Thyroid gland (tissue), 4 donors: ENCODE measurements at regions not wholly inside any gene's neighbourhood (a gene's known extent, or its start where the extent isn't known, plus 50 kb on each side); places are given as distances from the start of the nearest gene placed in this dataset.

Experiments
- DNase-seq, 2 donors: peaks; one replicate each; pipeline ENCODE4 v3.0.0-alpha.2; 2019
- H3K27ac ChIP-seq, 3 donors: fragments of 200-600 bp; sonication (generic); 1 replicate in 2 of 3; 2 replicates in 1 of 3; pipeline ENCODE4 v1.5.1; 2016 to 2019; ENCODE audit warnings: mild to moderate bottlenecking in 1 of 3, moderate library complexity in 1 of 3
- H3K27me3 ChIP-seq: fragments of 200-600 bp; sonication (generic); one replicate; pipeline ENCODE4 v1.5.1; 2019
- H3K36me3 ChIP-seq, 2 donors: fragments of 200-600 bp; sonication (generic); one replicate each; pipeline ENCODE4 v1.5.1; 2016 to 2019
- H3K4me1 ChIP-seq, 2 donors: fragments of 200-600 bp; sonication (generic); one replicate each; pipeline ENCODE4 v1.5.1; 2017 to 2019
- H3K4me3 ChIP-seq, 3 donors: fragments of 200-600 bp; sonication (generic); replicated peaks in 1 of 3; 1 replicate in 2 of 3; 2 replicates in 1 of 3; pipeline ENCODE4 v1.5.1; 2016; ENCODE audit warnings: mild to moderate bottlenecking in 1 of 3
- H3K9me3 ChIP-seq: fragments of 200-600 bp; sonication (generic); one replicate; pipeline ENCODE4 v1.5.1; 2017
- POLR2A ChIP-seq, 2 donors: fragments of 450-650 bp; IDR thresholded peaks; one replicate each; pipeline ENCODE4 v1.6.1; 2017; ENCODE audit warnings: antibody characterized with exemption in 2 of 2, mild to moderate bottlenecking in 2 of 2, moderate library complexity in 1 of 2
- WGBS, 2 donors: methylation state at CpG; one replicate each; pipeline ENCODE4 v1.1.5; 2017; 5-methylcytosine and 5-hydroxymethylcytosine counted together
- intact Hi-C: fragments of 100-400 bp; cut with DNase I; formaldehyde crosslinking; loops from one replicate; pipeline ENCODE4 v1.15.1; 2023
- TF ChIP-seq, protein P1 (sequence below), 6 experiments: fragments of 200-600 bp in 3 of 6; fragments of 450-650 bp in 3 of 6; sonication (generic) in 3 of 6; IDR thresholded peaks; one replicate each; pipeline ENCODE4 v1.5.1; 2016 to 2019; ENCODE audit warnings: antibody characterized with exemption in 6 of 6, mild to moderate bottlenecking in 2 of 6, inconsistent platforms in 1 of 6, moderate library complexity in 1 of 6

DNA sequence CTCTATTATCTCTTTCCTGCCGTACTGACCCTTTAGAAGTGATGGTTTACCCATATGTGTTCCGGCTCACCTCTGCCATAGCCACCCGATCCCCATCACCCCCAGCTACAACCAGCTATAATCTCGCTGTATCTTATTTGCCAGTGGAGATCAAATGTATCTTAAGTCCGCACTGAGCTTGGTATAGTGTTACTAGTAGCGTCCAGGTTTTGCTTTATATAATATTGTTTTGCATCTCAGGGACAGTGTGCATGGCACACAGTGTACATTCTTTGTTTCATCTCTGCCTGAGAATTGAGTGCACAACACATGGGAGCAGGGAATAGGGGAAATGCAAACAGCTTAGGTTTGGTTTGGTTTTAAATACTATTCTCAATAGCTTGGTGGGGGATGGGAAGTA is 135.8 kb upstream of the SNX2 start:
- Histone ChIP-seq H3K36me3 (no peaks in the 10 kb centered on the region), H3K9me3 (no peaks in the 10 kb centered on the region), H3K4me1 (no peaks in the 10 kb centered on the region), H3K4me3 (no peak overlapping the region), H3K27ac (no peak overlapping the region), H3K27me3 (no peaks in the 10 kb centered on the region)
- DNase-seq: no peak
- TF ChIP-seq, protein P1, sequence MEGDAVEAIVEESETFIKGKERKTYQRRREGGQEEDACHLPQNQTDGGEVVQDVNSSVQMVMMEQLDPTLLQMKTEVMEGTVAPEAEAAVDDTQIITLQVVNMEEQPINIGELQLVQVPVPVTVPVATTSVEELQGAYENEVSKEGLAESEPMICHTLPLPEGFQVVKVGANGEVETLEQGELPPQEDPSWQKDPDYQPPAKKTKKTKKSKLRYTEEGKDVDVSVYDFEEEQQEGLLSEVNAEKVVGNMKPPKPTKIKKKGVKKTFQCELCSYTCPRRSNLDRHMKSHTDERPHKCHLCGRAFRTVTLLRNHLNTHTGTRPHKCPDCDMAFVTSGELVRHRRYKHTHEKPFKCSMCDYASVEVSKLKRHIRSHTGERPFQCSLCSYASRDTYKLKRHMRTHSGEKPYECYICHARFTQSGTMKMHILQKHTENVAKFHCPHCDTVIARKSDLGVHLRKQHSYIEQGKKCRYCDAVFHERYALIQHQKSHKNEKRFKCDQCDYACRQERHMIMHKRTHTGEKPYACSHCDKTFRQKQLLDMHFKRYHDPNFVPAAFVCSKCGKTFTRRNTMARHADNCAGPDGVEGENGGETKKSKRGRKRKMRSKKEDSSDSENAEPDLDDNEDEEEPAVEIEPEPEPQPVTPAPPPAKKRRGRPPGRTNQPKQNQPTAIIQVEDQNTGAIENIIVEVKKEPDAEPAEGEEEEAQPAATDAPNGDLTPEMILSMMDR (IDR thresholded peaks at IDR 0.05): no peak
- TF ChIP-seq POLR2A (IDR thresholded peaks at IDR 0.05): no peak
- 87 to 90% methylated on average over 6 of the region's 6 CpGs for WGBS, 2 donors
- intact Hi-C loops: no loop called here

DNA sequence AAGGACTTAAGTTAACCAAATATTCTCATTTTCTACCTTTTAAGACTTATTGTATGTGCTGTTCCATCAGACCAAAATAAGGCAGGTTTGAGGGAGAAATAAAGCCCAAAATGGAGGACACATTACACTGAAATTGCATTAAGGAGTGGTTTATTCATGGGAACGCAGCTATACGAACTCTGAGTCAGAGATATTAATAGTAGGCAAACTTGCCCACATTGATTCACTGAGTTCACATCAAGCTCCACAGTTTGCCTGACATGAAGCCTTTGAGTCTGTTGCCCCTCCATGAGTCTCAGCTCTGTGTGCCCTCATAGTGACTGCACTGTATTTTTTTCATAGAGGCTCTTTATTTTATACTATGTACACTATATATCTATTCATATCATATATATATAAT is 135.0 kb upstream of the SNX2 start:
- Histone ChIP-seq H3K9me3 (no peaks in the 10 kb centered on the region), H3K36me3 (no peaks in the 10 kb centered on the region), H3K27ac (no peak overlapping the region), H3K4me1 (no peaks in the 10 kb centered on the region), H3K4me3 (no peak overlapping the region), H3K27me3 (no peaks in the 10 kb centered on the region)
- TF ChIP-seq POLR2A (IDR thresholded peaks at IDR 0.05): no peak
- TF ChIP-seq, protein P1 (IDR thresholded peaks at IDR 0.05): no peak
- intact Hi-C loops: no loop called here
- no peak for DNase-seq
- WGBS, 2 donors: 92% methylated on average over 2 of the region's 2 CpGs

DNA sequence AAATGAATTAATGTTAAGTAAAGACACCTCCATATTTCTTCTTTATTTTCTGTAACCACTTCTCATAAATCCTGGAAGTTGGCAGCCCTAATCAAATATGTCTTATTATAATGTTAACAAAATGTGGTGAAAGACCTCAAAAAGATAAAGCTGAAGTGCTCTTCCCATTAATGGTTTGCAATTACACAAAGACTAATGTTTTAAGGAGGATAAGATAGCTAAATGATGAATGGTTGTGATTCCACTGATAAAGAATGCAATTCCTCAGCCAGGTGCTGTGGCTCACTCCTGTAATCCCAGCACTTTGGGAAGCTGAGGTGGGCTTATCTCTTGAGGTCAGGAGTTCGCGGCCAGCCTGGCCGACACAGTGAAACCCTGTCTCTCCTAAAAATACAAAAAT is 125.8 kb upstream of the SNX2 start:
- 79 to 81% methylated on average over 3 of the region's 3 CpGs for WGBS, 2 donors
- no peaks in the 10 kb centered on the region for H3K27me3 ChIP-seq
- no peak overlapping the region for H3K4me3 ChIP-seq
- no peak overlapping the region for H3K27ac ChIP-seq
- H3K36me3 ChIP-seq: no peaks in the 10 kb centered on the region
- no peak for DNase-seq
- H3K4me1 ChIP-seq: no peaks in the 10 kb centered on the region
- intact Hi-C loops: no loop called here
- TF ChIP-seq, protein P1 (IDR thresholded peaks at IDR 0.05): no peak
- no peak for TF ChIP-seq POLR2A (IDR thresholded peaks at IDR 0.05)
- H3K9me3 ChIP-seq: no peaks in the 10 kb centered on the region

DNA sequence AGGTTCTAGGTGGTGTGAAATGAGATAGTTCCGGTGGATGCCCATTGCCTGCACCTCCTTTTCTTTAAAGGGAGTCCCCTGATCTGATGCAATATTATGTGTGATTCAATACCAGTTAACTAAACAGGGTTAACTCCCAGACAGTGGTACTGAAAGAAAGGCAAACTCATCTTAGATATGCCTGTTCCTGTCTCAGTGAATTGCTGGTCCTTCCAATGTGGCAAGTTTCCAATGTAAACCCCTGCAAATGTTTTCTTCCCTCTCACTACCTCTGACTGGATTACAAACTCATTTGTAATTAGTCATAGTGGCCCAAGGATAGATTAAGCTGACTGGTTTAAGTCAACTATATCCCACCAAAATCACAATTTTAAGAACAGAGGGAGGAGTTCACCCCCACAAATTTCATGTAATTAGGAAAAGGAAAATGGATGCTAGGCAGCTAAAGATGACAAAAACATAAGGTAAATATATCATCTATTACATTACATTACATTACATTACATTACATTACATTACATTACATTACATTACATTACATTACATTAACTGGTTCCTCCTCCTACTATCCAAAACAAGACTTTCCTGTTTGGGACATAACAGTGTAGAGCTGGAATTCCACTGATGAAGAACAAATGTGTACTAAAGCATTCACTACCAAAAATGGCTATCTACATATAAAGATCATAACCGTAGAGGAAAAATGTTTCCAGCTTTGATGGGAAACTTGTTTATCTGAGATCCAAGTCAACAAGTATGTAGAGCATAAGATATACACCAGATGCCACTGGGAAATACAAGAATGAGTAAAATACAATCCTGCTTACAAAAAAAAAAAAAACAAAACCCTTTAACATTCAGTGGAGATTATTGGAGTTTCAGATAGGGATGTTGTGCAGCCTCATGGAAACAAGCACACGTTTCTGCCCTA is 121.5 kb upstream of the SNX2 start:
- Histone ChIP-seq H3K36me3 (no peaks in the 10 kb centered on the region), H3K27ac (no peak overlapping the region), H3K27me3 (no peaks in the 10 kb centered on the region), H3K9me3 (no peaks in the 10 kb centered on the region), H3K4me3 (no peak overlapping the region), H3K4me1 (no peaks in the 10 kb centered on the region)
- TF ChIP-seq POLR2A (IDR thresholded peaks at IDR 0.05): no peak
- TF ChIP-seq, protein P1 (IDR thresholded peaks at IDR 0.05): no peak
- DNase-seq: no peak
- intact Hi-C loops: no loop called here
- 72 to 77% methylated on average over 3 of the region's 3 CpGs for WGBS, 2 donors

DNA sequence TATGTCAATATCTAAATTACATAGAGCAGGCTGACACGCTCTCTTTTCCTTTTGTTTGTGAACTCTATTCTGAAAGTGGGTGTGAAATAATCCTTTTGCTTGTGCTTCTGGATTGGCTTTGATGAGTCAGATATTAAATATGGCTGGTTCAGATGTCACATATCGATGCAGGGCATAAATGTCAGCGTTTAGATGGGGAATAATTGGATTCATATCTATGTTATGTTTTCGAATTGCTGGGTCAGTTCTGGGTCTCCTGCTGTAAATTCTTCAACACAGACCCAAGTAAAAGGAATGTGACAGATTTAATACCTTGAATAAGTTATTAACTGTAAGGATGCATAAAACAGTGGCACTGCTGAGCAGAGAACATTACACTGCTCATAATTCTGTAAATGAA is 118.7 kb upstream of the SNX2 start:
- intact Hi-C loops: no loop called here

More for the DNA sequence above, 118.7 kb upstream of the SNX2 start:
- WGBS, 2 donors: 77 to 91% methylated on average over 4 of the region's 4 CpGs
- TF ChIP-seq POLR2A (IDR thresholded peaks at IDR 0.05): no peak
- TF ChIP-seq, protein P1 (IDR thresholded peaks at IDR 0.05): no peak
- no peak for DNase-seq
- H3K4me3 ChIP-seq: no peak overlapping the region
- no peaks in the 10 kb centered on the region for H3K4me1 ChIP-seq
- no peaks in the 10 kb centered on the region for H3K9me3 ChIP-seq
- no peaks in the 10 kb centered on the region for H3K36me3 ChIP-seq
- no peak overlapping the region for H3K27ac ChIP-seq
- H3K27me3 ChIP-seq: no peaks in the 10 kb centered on the region
